Fibroblast of mammary gland (primary cell): ENCODE measurements at regions not wholly inside any gene's neighbourhood (a gene's known extent, or its start where the extent isn't known, plus 50 kb on each side); places are given as distances from the start of the nearest gene placed in this dataset.

Experiments used
- DNase-seq: peaks from one replicate; pipeline ENCODE4 v3.0.0-alpha.2; 2010; ENCODE audit warnings: low read depth
- H3K4me3 ChIP-seq: 2 replicates; pipeline ENCODE4 v1.5.1; 2011; ENCODE audit warnings: low read depth, mild to moderate bottlenecking, low read length, moderate library complexity; ENCODE audit not compliant: control insufficient read depth
- TF ChIP-seq, protein P1 (sequence below): conservative IDR thresholded peaks from 2 replicates; pipeline ENCODE4 v1.5.1; 2011; ENCODE audit warnings: low read depth, low read length, inconsistent platforms; ENCODE audit not compliant: control insufficient read depth, insufficient read depth

DNA sequence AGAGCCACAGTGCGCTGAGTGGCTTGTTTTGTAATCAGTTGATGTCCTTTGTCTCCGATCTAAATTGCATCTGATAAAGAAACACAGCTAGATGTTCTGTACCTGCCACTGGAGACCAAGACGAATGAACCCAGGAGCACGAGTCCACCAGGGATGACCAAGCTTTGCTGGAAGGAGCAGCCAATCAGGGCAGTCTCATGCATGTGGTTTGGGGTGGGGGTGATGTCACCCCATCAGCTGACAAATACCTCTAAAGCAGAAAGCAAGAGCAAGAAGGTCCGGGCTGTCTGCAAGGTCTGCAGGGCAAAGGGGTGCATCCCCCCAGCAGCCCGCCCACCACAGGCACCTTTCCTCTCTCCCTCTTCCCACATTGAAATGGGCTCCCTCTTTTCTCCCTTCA lies 653.8 kb downstream of the AJAP1 start:
- no peak for DNase-seq
- H3K4me3 ChIP-seq, result no peak overlapping the region
- TF ChIP-seq, protein P1, sequence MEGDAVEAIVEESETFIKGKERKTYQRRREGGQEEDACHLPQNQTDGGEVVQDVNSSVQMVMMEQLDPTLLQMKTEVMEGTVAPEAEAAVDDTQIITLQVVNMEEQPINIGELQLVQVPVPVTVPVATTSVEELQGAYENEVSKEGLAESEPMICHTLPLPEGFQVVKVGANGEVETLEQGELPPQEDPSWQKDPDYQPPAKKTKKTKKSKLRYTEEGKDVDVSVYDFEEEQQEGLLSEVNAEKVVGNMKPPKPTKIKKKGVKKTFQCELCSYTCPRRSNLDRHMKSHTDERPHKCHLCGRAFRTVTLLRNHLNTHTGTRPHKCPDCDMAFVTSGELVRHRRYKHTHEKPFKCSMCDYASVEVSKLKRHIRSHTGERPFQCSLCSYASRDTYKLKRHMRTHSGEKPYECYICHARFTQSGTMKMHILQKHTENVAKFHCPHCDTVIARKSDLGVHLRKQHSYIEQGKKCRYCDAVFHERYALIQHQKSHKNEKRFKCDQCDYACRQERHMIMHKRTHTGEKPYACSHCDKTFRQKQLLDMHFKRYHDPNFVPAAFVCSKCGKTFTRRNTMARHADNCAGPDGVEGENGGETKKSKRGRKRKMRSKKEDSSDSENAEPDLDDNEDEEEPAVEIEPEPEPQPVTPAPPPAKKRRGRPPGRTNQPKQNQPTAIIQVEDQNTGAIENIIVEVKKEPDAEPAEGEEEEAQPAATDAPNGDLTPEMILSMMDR, result no peak

DNA sequence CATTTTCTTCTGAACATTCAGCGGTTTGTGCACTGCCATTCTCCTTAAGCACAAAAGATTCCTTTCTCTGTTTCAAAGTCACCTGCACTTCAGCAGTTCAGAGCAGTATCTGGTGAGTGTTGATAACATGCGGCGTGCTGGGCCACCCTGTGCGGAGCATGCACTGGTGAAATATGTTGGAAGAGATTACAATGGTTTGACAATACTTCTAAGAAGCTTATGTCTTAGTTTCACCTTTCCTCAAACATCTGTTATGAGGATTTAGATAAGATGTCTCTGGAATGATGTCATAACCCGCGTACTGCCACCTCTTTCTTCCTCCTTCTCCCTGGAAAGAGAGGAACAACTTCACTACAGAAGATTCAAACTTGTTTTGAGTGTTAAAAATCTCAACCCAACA lies 650.3 kb downstream of the AJAP1 start:
- DNase-seq, result no peak
- H3K4me3 ChIP-seq, result no peak overlapping the region
- TF ChIP-seq, protein P1, result no peak

DNA sequence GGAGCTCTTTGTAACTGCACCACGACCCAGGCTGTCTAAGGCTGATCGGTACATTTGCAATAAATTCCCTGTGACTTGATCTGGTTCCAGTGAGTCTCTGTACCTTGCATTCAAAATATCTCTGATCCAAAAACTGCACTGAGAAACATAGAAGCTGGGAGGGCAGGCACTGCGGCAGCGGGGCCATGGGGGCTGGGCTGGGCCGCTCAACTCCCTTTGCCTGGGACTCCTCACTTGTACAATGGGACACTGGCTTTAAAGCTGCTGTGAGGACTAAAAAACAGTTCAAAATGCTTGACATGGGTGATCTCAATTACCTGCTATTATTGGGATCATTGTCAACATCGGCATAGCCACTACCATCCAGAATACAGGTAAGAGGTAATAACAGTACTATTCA lies 644.0 kb downstream of the AJAP1 start:
- no peak overlapping the region for H3K4me3 ChIP-seq
- no peak for DNase-seq
- TF ChIP-seq, protein P1, result no peak

DNA sequence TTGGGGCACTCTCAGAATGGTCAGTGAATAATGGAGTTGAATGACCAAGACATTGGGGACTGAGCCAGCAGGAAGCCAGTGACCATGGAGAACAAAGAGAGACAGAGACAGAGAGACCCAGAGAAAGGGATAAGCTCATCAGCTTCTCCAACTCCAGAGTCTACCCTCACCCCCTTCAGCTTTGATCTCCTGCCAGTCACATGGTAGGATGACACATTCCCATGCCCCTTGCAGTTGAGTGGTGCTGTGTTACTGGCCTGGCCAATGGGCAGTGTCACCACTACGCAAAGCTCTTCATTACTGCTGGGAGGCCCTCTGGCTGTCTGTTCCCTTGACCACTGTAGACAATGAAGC lies 643.5 kb downstream of the AJAP1 start:
- no peak for DNase-seq
- no peak overlapping the region for H3K4me3 ChIP-seq
- TF ChIP-seq, protein P1, result no peak

DNA sequence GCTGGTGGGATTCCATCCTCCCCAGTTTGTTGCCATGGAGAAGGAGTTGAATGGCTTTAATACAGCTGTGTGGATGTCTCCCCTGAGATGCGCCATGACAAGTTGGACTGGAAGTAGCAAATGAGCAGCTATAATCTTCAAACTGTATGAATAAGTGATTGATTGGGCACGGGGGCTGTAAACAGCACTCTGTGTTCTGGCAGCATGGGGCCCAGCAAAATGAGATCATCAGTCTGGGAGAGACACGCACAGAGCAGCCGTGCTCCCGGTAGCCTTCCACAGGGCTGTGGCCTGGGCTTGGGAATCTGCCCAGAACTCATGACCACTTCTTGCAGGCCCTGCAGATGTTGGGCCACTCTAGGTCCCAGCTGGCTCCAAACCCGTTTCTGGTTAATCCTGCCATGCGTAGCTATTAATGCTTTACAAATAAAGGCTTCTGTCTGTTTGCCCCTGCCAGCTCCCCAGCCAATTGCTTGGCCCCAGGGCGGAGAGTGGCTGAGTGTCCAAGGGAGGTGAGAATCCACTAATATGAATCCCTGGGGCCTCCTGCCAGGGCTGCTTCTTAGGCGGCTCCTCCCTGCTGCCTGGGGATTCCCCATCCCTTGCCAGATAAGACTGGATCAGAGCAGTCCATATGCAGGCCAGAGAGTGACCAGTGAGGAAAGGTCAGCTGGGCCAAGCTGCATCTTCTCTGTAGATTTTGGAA lies 642.9 kb downstream of the AJAP1 start:
- no peak for DNase-seq
- TF ChIP-seq, protein P1, result no peak
- no peak overlapping the region for H3K4me3 ChIP-seq

DNA sequence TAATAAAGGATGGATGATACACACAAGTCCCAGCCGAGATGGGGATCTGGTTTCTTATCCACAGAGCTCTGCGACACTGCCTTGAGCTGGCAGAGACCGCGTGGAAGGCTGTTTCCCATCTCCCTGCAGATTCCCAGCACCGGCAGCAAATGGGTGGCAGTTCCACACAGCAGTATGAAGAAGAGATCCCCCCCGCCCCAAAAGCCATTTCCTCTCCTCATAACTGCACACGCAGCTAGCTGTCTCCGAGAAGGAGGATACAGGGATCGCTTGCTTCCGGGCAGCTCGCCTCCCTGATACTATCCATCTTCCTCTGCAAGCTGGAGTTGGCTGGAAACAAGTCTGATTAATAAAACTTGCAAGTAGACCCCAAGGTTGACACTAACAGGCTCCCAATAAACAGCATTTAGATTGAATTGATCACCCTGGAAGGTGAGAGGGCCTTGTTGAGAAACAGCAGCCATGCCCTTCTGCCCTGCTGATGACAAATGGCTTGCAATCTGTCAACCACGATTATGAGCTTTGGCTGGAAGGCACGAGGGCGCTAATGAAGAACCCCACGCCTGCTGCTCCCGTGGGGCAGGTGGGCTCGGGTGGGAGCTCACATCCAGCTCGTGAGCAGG lies 642.3 kb downstream of the AJAP1 start:
- DNase-seq, result no peak
- no peak overlapping the region for H3K4me3 ChIP-seq
- TF ChIP-seq, protein P1, result no peak
